ENCODE measurements at regions not wholly inside any gene's neighbourhood (a gene's known extent, or its start where the extent isn't known, plus 50 kb on each side); places are given as distances from the start of the nearest gene placed in this dataset.

- no peaks in the 10 kb centered on the region for H3K9me3 ChIP-seq
- H3K36me3 ChIP-seq, result no peaks in the 10 kb centered on the region
- H3K4me1 ChIP-seq (replicated peaks), result no peaks in the 10 kb centered on the region
- WGBS, result 90% methylated on average over 9 of the region's 9 CpGs
- TF ChIP-seq POLR2AphosphoS5 (IDR thresholded peaks at IDR 0.05), result no peak
- TF ChIP-seq CTCF (IDR thresholded peaks at IDR 0.05), result no peak
- no peak overlapping the region for H3K27ac ChIP-seq
- intact Hi-C loops (cut with DNase I), result no loop called here
- no peaks in the 10 kb centered on the region for H3K27me3 ChIP-seq (replicated peaks; ENCODE audit: insufficient read depth)
- DNase-seq (ENCODE audit: low spot score), result no peak
- H3K4me3 ChIP-seq, result no peak overlapping the region
Observed at GRCh38 chr2:128615571-128615970, 296.9 kb upstream of the HS6ST1 start.

- no peak overlapping the region for H3K4me3 ChIP-seq
- no peak for DNase-seq (ENCODE audit: low spot score)
- no peaks in the 10 kb centered on the region for H3K4me1 ChIP-seq (replicated peaks)
- no peaks in the 10 kb centered on the region for H3K27me3 ChIP-seq (replicated peaks; ENCODE audit: insufficient read depth)
- no peaks in the 10 kb centered on the region for H3K36me3 ChIP-seq
- no peaks in the 10 kb centered on the region for H3K9me3 ChIP-seq
- WGBS, result 80% methylated on average over 6 of the region's 6 CpGs
- intact Hi-C loops (cut with DNase I), result no loop called here
- no peak overlapping the region for H3K27ac ChIP-seq
- TF ChIP-seq POLR2A (IDR thresholded peaks at IDR 0.05), result no peak
- TF ChIP-seq POLR2AphosphoS5 (IDR thresholded peaks at IDR 0.05), result no peak
- no peak for TF ChIP-seq CTCF (IDR thresholded peaks at IDR 0.05)
Observed at GRCh38 chr2:128617029-128617590, 298.4 kb upstream of the HS6ST1 start.

GRCh38 chr2:128617661-128618060 is 299.0 kb upstream of the HS6ST1 start:
- no peaks in the 10 kb centered on the region for H3K9me3 ChIP-seq
- TF ChIP-seq POLR2A (IDR thresholded peaks at IDR 0.05), result no peak
- no peak for TF ChIP-seq POLR2AphosphoS5 (IDR thresholded peaks at IDR 0.05)
- no peak for TF ChIP-seq CTCF (IDR thresholded peaks at IDR 0.05)
- no peak overlapping the region for H3K4me3 ChIP-seq
- no peak overlapping the region for H3K27ac ChIP-seq
- H3K27me3 ChIP-seq (replicated peaks; ENCODE audit: insufficient read depth), result no peaks in the 10 kb centered on the region
- 67% methylated on average over 6 of the region's 6 CpGs for WGBS
- intact Hi-C loops (cut with DNase I), result no loop called here
- DNase-seq (ENCODE audit: low spot score), result no peak
- H3K36me3 ChIP-seq, result no peaks in the 10 kb centered on the region
- no peaks in the 10 kb centered on the region for H3K4me1 ChIP-seq (replicated peaks)

GRCh38 chr2:128618642-128619041 is 300.0 kb upstream of the HS6ST1 start:
- H3K4me1 ChIP-seq (replicated peaks), result no peaks in the 10 kb centered on the region
- no peak overlapping the region for H3K27ac ChIP-seq
- WGBS, result 100% methylated on average over 2 of the region's 2 CpGs
- no peaks in the 10 kb centered on the region for H3K9me3 ChIP-seq
- no peak overlapping the region for H3K4me3 ChIP-seq
- no peak for DNase-seq (ENCODE audit: low spot score)
- no peaks in the 10 kb centered on the region for H3K36me3 ChIP-seq
- no peaks in the 10 kb centered on the region for H3K27me3 ChIP-seq (replicated peaks; ENCODE audit: insufficient read depth)
- no peak for TF ChIP-seq POLR2A (IDR thresholded peaks at IDR 0.05)
- no peak for TF ChIP-seq POLR2AphosphoS5 (IDR thresholded peaks at IDR 0.05)
- no peak for TF ChIP-seq CTCF (IDR thresholded peaks at IDR 0.05)
- intact Hi-C loops (cut with DNase I), result no loop called here

- no peak for DNase-seq (ENCODE audit: low spot score)
- Histone ChIP-seq H3K27ac (no peak overlapping the region), H3K4me1 (replicated peaks) (no peaks in the 10 kb centered on the region), H3K36me3 (no peaks in the 10 kb centered on the region), H3K4me3 (no peak overlapping the region), H3K27me3 (replicated peaks; ENCODE audit: insufficient read depth) (no peaks in the 10 kb centered on the region), H3K9me3 (no peaks in the 10 kb centered on the region)
- intact Hi-C loops (cut with DNase I), result no loop called here
- TF ChIP-seq POLR2A (IDR thresholded peaks at IDR 0.05) (no peak), POLR2AphosphoS5 (IDR thresholded peaks at IDR 0.05) (no peak), CTCF (IDR thresholded peaks at IDR 0.05) (no peak)
- 90% methylated on average over 18 of the region's 18 CpGs for WGBS
Observed at GRCh38 chr2:128619471-128620325, 301.0 kb upstream of the HS6ST1 start.

All from prostate gland (tissue), 2 donors.